ENCODE measurements at regions not wholly inside any gene's neighbourhood (a gene's known extent, or its start where the extent isn't known, plus 50 kb on each side); places are given as distances from the start of the nearest gene placed in this dataset.

- H3K4me3 ChIP-seq (IDR thresholded peaks at IDR 0.05; ENCODE audit: insufficient read depth, low read depth, low read length): no peak overlapping the region
- TF ChIP-seq, protein P1, sequence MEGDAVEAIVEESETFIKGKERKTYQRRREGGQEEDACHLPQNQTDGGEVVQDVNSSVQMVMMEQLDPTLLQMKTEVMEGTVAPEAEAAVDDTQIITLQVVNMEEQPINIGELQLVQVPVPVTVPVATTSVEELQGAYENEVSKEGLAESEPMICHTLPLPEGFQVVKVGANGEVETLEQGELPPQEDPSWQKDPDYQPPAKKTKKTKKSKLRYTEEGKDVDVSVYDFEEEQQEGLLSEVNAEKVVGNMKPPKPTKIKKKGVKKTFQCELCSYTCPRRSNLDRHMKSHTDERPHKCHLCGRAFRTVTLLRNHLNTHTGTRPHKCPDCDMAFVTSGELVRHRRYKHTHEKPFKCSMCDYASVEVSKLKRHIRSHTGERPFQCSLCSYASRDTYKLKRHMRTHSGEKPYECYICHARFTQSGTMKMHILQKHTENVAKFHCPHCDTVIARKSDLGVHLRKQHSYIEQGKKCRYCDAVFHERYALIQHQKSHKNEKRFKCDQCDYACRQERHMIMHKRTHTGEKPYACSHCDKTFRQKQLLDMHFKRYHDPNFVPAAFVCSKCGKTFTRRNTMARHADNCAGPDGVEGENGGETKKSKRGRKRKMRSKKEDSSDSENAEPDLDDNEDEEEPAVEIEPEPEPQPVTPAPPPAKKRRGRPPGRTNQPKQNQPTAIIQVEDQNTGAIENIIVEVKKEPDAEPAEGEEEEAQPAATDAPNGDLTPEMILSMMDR (conservative IDR thresholded peaks at IDR 0.05; ENCODE audit: low read depth, low read length): no peak
- no peaks in the 10 kb centered on the region for H4K20me1 ChIP-seq (ENCODE audit: insufficient read depth)
- H3K9ac ChIP-seq: no peak overlapping the region
- H3K27ac ChIP-seq: no peak overlapping the region
- no peaks in the 10 kb centered on the region for H3K27me3 ChIP-seq (ENCODE audit: insufficient read depth, low read depth)
- peaks cover 18% of the 10 kb centered on the region for H3K4me1 ChIP-seq (ENCODE audit: low read depth, poor library complexity, severe bottlenecking)
- no peaks in the 10 kb centered on the region for H3K79me2 ChIP-seq (ENCODE audit: insufficient read depth, low read depth)
- no peak overlapping the region for H3K4me2 ChIP-seq
- no peak overlapping the region for H2AFZ ChIP-seq (ENCODE audit: low read depth)
- H3K36me3 ChIP-seq (ENCODE audit: insufficient read depth): no peaks in the 10 kb centered on the region
These were observed 200.2 kb upstream of the TARS1 start for GRCh38 chr5:33240558-33240957.

DNA sequence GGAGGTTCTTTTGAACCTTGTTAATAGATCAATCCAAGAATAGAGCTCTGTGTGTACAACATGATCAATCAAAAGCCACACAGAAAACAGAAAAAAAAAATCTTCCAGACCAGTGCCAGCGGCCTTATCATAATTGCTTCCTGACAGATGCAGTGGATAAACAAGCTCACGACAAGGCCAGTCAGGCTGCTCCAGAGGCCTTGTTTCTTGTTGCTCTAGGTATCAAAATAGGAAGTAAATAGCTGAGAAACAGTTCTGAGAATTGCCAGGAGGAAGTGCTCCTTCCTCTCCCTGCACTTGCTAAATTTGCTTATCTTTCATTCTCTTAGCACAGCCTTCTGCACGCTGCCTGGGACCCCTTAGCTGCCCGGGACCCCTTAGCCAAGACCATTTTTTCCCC is 199.0 kb upstream of the TARS1 start:
- no peak overlapping the region for H3K9ac ChIP-seq
- H3K4me2 ChIP-seq: no peak overlapping the region
- no peaks in the 10 kb centered on the region for H3K36me3 ChIP-seq (ENCODE audit: insufficient read depth)
- H3K4me3 ChIP-seq (IDR thresholded peaks at IDR 0.05; ENCODE audit: insufficient read depth, low read depth, low read length): no peak overlapping the region
- no peaks in the 10 kb centered on the region for H3K27me3 ChIP-seq (ENCODE audit: insufficient read depth, low read depth)
- H2AFZ ChIP-seq (ENCODE audit: low read depth): no peak overlapping the region
- no peak overlapping the region for H3K27ac ChIP-seq
- H3K79me2 ChIP-seq (ENCODE audit: insufficient read depth, low read depth): no peaks in the 10 kb centered on the region
- peaks cover 7% of the 10 kb centered on the region for H3K4me1 ChIP-seq (ENCODE audit: low read depth, poor library complexity, severe bottlenecking)
- TF ChIP-seq, protein P1 (conservative IDR thresholded peaks at IDR 0.05; ENCODE audit: low read depth, low read length): no peak
- no peaks in the 10 kb centered on the region for H4K20me1 ChIP-seq (ENCODE audit: insufficient read depth)

DNA sequence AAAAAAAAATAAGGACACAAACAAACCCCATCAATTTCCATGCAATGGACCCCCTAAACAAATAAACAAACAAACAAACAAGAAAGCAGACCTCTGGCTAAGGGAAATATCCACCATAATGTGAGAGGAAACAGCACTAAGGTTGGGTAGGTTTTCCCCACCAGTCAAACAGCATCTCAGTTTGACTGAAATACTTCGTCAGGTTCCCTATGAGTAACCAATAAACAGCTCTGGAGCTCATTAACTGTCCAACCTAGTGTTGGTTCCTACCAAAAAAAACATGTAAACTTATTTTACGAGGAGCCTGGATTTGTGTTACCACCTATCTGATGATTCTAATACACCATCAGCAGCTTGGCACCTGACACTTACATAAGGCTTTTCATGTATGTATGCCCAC is 198.5 kb upstream of the TARS1 start:
- Histone ChIP-seq H3K79me2 (ENCODE audit: insufficient read depth, low read depth) (no peaks in the 10 kb centered on the region), H4K20me1 (ENCODE audit: insufficient read depth) (no peaks in the 10 kb centered on the region), H3K9ac (no peak overlapping the region), H3K4me1 (ENCODE audit: low read depth, poor library complexity, severe bottlenecking) (peaks cover 7% of the 10 kb centered on the region), H3K36me3 (ENCODE audit: insufficient read depth) (no peaks in the 10 kb centered on the region), H3K27me3 (ENCODE audit: insufficient read depth, low read depth) (no peaks in the 10 kb centered on the region), H3K27ac (no peak overlapping the region), H2AFZ (ENCODE audit: low read depth) (no peak overlapping the region), H3K4me2 (no peak overlapping the region), H3K4me3 (IDR thresholded peaks at IDR 0.05; ENCODE audit: insufficient read depth, low read depth, low read length) (no peak overlapping the region)
- TF ChIP-seq, protein P1 (conservative IDR thresholded peaks at IDR 0.05; ENCODE audit: low read depth, low read length): no peak

GRCh38 chr5:33244441-33245150 is 196.2 kb upstream of the TARS1 start:
- Histone ChIP-seq H3K4me3 (IDR thresholded peaks at IDR 0.05; ENCODE audit: insufficient read depth, low read depth, low read length) (no peak overlapping the region), H2AFZ (ENCODE audit: low read depth) (no peak overlapping the region), H3K4me2 (no peak overlapping the region), H3K27me3 (ENCODE audit: insufficient read depth, low read depth) (no peaks in the 10 kb centered on the region), H3K27ac (no peak overlapping the region), H3K4me1 (ENCODE audit: low read depth, poor library complexity, severe bottlenecking) (no peaks in the 10 kb centered on the region), H3K79me2 (ENCODE audit: insufficient read depth, low read depth) (no peaks in the 10 kb centered on the region), H3K9ac (no peak overlapping the region), H4K20me1 (ENCODE audit: insufficient read depth) (no peaks in the 10 kb centered on the region), H3K36me3 (ENCODE audit: insufficient read depth) (no peaks in the 10 kb centered on the region)
- TF ChIP-seq, protein P1 (conservative IDR thresholded peaks at IDR 0.05; ENCODE audit: low read depth, low read length): no peak

All from KMS-11 (cell line).